Cardiac muscle cell (in vitro differentiated cells and primary cell): ENCODE measurements at regions not wholly inside any gene's neighbourhood (a gene's known extent, or its start where the extent isn't known, plus 50 kb on each side); places are given as distances from the start of the nearest gene placed in this dataset.

Experiments used
- DNase-seq, 2 donors: peaks; one replicate each; pipeline versions ENCODE4 v3.0.0 to v3.0.0-alpha.2; 2010 to 2017; ENCODE audit warnings: low read depth in 1 of 2, low spot score in 1 of 2
- H3K27ac ChIP-seq: fragments of 200-600 bp; sonication (generic); 2 replicates; pipeline ENCODE4 v1.5.1; 2016
- H3K27me3 ChIP-seq: fragments of 200-600 bp; sonication (generic); 2 replicates; pipeline ENCODE4 v1.6.0; 2016; ENCODE audit warnings: control low read depth
- H3K36me3 ChIP-seq: fragments of 200-600 bp; sonication (generic); 2 replicates; pipeline ENCODE4 v1.5.1; 2016; ENCODE audit warnings: control low read depth
- H3K4me1 ChIP-seq: fragments of 200-600 bp; sonication (generic); 2 replicates; pipeline ENCODE4 v1.8.1; 2017; ENCODE audit warnings: low read depth, mild to moderate bottlenecking, mixed run types
- H3K4me3 ChIP-seq: fragments of 200-600 bp; sonication (generic); 2 replicates; pipeline ENCODE4 v1.5.1; 2016; ENCODE audit warnings: mild to moderate bottlenecking
- H3K9me3 ChIP-seq: fragments of 200-600 bp; sonication (generic); 2 replicates; pipeline ENCODE4 v1.5.1; 2017; ENCODE audit warnings: low read depth, mild to moderate bottlenecking, control low read depth
- TF ChIP-seq, protein P1 (sequence below): IDR thresholded peaks from 2 replicates; pipeline ENCODE4 v1.5.1; 2012; ENCODE audit warnings: low read depth, mild to moderate bottlenecking, low read length

- TF ChIP-seq, protein P1, sequence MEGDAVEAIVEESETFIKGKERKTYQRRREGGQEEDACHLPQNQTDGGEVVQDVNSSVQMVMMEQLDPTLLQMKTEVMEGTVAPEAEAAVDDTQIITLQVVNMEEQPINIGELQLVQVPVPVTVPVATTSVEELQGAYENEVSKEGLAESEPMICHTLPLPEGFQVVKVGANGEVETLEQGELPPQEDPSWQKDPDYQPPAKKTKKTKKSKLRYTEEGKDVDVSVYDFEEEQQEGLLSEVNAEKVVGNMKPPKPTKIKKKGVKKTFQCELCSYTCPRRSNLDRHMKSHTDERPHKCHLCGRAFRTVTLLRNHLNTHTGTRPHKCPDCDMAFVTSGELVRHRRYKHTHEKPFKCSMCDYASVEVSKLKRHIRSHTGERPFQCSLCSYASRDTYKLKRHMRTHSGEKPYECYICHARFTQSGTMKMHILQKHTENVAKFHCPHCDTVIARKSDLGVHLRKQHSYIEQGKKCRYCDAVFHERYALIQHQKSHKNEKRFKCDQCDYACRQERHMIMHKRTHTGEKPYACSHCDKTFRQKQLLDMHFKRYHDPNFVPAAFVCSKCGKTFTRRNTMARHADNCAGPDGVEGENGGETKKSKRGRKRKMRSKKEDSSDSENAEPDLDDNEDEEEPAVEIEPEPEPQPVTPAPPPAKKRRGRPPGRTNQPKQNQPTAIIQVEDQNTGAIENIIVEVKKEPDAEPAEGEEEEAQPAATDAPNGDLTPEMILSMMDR = no peak
- Histone ChIP-seq H3K36me3 (no peaks in the 10 kb centered on the region), H3K9me3 (no peaks in the 10 kb centered on the region), H3K27ac (no peak overlapping the region), H3K27me3 (no peaks in the 10 kb centered on the region), H3K4me1 (no peaks in the 10 kb centered on the region), H3K4me3 (no peak overlapping the region)
- peak in 1 of 2 donors; percentile 69 for DNase-seq
Measured at GRCh38 chr4:137677863-137678262, 145.6 kb upstream of the PCDH18 start.

- Histone ChIP-seq H3K36me3 (no peaks in the 10 kb centered on the region), H3K27me3 (no peaks in the 10 kb centered on the region), H3K4me3 (no peak overlapping the region), H3K9me3 (no peaks in the 10 kb centered on the region), H3K27ac (no peak overlapping the region), H3K4me1 (no peaks in the 10 kb centered on the region)
- DNase-seq = no peak
- TF ChIP-seq, protein P1 = no peak
Measured at GRCh38 chr4:137676357-137676998, 144.2 kb upstream of the PCDH18 start.

DNA sequence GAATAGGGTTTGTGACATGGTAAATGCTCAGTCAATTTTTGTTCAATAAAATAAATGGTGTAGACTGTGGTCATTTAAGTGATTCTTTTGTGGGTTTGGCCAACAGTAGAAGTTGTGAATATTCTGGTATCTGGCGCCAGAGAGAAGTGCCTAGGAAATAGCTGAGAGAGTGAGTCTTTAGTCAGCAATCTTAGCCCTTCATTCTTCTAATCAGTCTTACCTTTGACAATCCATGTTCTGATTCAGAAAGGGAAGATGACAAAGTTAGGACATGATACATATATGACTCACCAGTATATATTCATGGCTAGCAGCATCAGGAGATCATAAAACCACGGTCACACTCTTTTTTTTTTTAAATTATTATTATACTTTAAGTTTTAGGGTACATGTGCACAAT lies 141.8 kb upstream of the PCDH18 start:
- H3K4me1 ChIP-seq = no peaks in the 10 kb centered on the region
- no peaks in the 10 kb centered on the region for H3K27me3 ChIP-seq
- no peaks in the 10 kb centered on the region for H3K36me3 ChIP-seq
- H3K9me3 ChIP-seq = no peaks in the 10 kb centered on the region
- no peak overlapping the region for H3K27ac ChIP-seq
- no peak for DNase-seq
- TF ChIP-seq, protein P1 = no peak
- H3K4me3 ChIP-seq = no peak overlapping the region

DNA sequence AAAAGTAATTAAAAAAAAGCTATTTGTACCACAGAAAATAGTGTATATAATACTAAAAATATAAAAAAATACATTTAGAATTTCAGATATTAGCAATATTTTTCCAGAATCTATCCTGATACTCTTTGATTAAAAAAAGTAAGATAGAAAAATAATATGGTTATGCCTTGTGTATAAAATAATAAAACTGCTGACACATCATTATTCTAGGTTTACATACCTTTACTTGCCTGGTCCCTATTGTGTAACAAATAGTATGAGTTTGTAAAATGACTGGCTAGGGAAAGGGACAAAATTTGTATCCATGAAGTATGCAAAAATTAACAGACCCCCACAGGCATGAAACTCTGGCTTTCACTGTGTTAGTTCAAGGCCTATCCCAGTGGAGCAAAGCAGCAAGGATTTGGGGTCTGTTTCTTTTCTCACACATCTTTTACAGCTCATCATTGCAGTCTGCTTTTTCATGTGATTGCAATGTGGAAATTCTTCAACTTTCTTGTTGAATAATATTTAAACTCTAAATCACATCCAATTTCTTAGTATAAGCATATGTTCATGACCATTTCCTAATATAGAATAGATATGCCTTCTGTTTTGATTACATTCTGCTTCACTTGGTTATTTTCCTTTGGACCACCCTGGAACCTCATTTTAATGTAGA lies 136.7 kb upstream of the PCDH18 start:
- Histone ChIP-seq H3K4me1 (no peaks in the 10 kb centered on the region), H3K27me3 (no peaks in the 10 kb centered on the region), H3K27ac (no peak overlapping the region)

GRCh38 chr4:137664416-137664815 lies 132.1 kb upstream of the PCDH18 start:
- peaks cover 5% of the 10 kb centered on the region for H3K4me1 ChIP-seq
- DNase-seq = peak in 1 of 2 donors; percentile 33
- TF ChIP-seq, protein P1 = no peak
- H3K27me3 ChIP-seq = no peaks in the 10 kb centered on the region
- H3K36me3 ChIP-seq = no peaks in the 10 kb centered on the region
- no peak overlapping the region for H3K4me3 ChIP-seq
- no peaks in the 10 kb centered on the region for H3K9me3 ChIP-seq
- H3K27ac ChIP-seq = no peak overlapping the region

More for the DNA sequence above, 136.7 kb upstream of the PCDH18 start:
- no peaks in the 10 kb centered on the region for H3K9me3 ChIP-seq
- no peak overlapping the region for H3K4me3 ChIP-seq
- H3K36me3 ChIP-seq = no peaks in the 10 kb centered on the region
- TF ChIP-seq, protein P1 = no peak
- DNase-seq = no peak
